Neural crest cell (in vitro differentiated cells): ENCODE measurements at regions not wholly inside any gene's neighbourhood (a gene's known extent, or its start where the extent isn't known, plus 50 kb on each side); places are given as distances from the start of the nearest gene placed in this dataset.

Experiments used
- DNase-seq: peaks from one replicate; pipeline ENCODE4 v3.0.0; 2021; ENCODE audit warnings: low read depth, mixed read lengths, low spot score
- H3K27ac Mint-ChIP-seq: one replicate; pipeline ENCODE4 v1.8.0; 2021; ENCODE audit warnings: mild to moderate bottlenecking, mixed read lengths; ENCODE audit not compliant: unreplicated experiment
- H3K27me3 Mint-ChIP-seq: 2 replicates; pipeline ENCODE4 v1.8.0; 2021; ENCODE audit warnings: low read depth, mild to moderate bottlenecking, mixed read lengths
- H3K36me3 Mint-ChIP-seq: 2 replicates; pipeline ENCODE4 v1.8.0; 2021; ENCODE audit warnings: low read depth, mild to moderate bottlenecking, mixed read lengths
- H3K4me1 Mint-ChIP-seq: 2 replicates; pipeline ENCODE4 v1.8.0; 2021; ENCODE audit warnings: mixed read lengths
- H3K4me3 Mint-ChIP-seq: one replicate; pipeline ENCODE4 v1.8.0; 2021; ENCODE audit warnings: mild to moderate bottlenecking, mixed read lengths
- H3K9me3 Mint-ChIP-seq: 2 replicates; pipeline ENCODE4 v1.8.0; 2021; ENCODE audit warnings: mixed read lengths
- CTCF ChIP-seq: fragments of 200-600 bp; sonication (generic); conservative IDR thresholded peaks from 2 replicates; pipeline ENCODE4 v1.5.0; 2021; ENCODE audit warnings: antibody characterized with exemption, mild to moderate bottlenecking

- no peak for DNase-seq
- TF ChIP-seq CTCF = no peak
- Mint-ChIP-seq H3K36me3 (peaks cover 3% of the 10 kb centered on the region), H3K27me3 (peaks cover 2% of the 10 kb centered on the region), H3K4me1 (peaks cover 12% of the 10 kb centered on the region), H3K4me3 (no peak overlapping the region), H3K27ac (no peak overlapping the region), H3K9me3 (peaks cover 11% of the 10 kb centered on the region)
Measured at GRCh38 chr7:25032774-25033743, 53.1 kb upstream of the OSBPL3 start.

GRCh38 chr7:25031432-25031831, 51.5 kb upstream of the OSBPL3 start:
- H3K36me3 Mint-ChIP-seq = no peaks in the 10 kb centered on the region
- H3K9me3 Mint-ChIP-seq = peaks cover 4% of the 10 kb centered on the region
- TF ChIP-seq CTCF = no peak
- H3K27ac Mint-ChIP-seq = no peak overlapping the region
- no peak for DNase-seq
- H3K4me3 Mint-ChIP-seq = no peak overlapping the region
- peaks cover 12% of the 10 kb centered on the region for H3K4me1 Mint-ChIP-seq
- no peaks in the 10 kb centered on the region for H3K27me3 Mint-ChIP-seq

- Mint-ChIP-seq H3K4me3 (no peak overlapping the region), H3K27ac (no peak overlapping the region), H3K36me3 (no peaks in the 10 kb centered on the region), H3K27me3 (no peaks in the 10 kb centered on the region), H3K9me3 (peaks cover 2% of the 10 kb centered on the region), H3K4me1 (peaks cover 12% of the 10 kb centered on the region)
- no peak for TF ChIP-seq CTCF
- DNase-seq = no peak
Measured at GRCh38 chr7:25031007-25031406, 51.0 kb upstream of the OSBPL3 start.
